NT2/D1 (cell line): ENCODE measurements at regions not wholly inside any gene's neighbourhood (a gene's known extent, or its start where the extent isn't known, plus 50 kb on each side); places are given as distances from the start of the nearest gene placed in this dataset.

Source experiments
- SUZ12 ChIP-seq: IDR thresholded peaks from 2 replicates; pipeline ENCODE4 v1.6.1; 2011; ENCODE audit not compliant: insufficient read length, insufficient read depth; ENCODE audit errors: extremely low read depth
- YY1 ChIP-seq: IDR thresholded peaks from 2 replicates; pipeline ENCODE4 v1.6.1; 2011; ENCODE audit not compliant: insufficient read length, insufficient read depth
- ZNF274 ChIP-seq: IDR thresholded peaks from 2 replicates; pipeline ENCODE4 v1.6.1; 2011; ENCODE audit warnings: mild to moderate bottlenecking, low read depth, low read length

- TF ChIP-seq ZNF274 (no peak), SUZ12 (no peak), YY1 (no peak)
Measured at GRCh38 chr4:166435449-166435848, 562.4 kb downstream of the TLL1 start.
